Gastroesophageal sphincter (tissue), 3 donors: ENCODE measurements at regions not wholly inside any gene's neighbourhood (a gene's known extent, or its start where the extent isn't known, plus 50 kb on each side); places are given as distances from the start of the nearest gene placed in this dataset.

Experiments used
- POLR2AphosphoS5 ChIP-seq: sonication (generic); formaldehyde crosslinking; IDR thresholded peaks from one replicate; pipeline ENCODE4 v1.6.1; 2017; ENCODE audit warnings: antibody characterized with exemption
- TF ChIP-seq, protein P1 (sequence below), 4 experiments: fragments of 200-600 bp in 2 of 4; fragments of 450-650 bp in 2 of 4; sonication (generic) in 1 of 4; IDR thresholded peaks; one replicate each; pipeline ENCODE4 v1.5.1; 2017 to 2019; ENCODE audit warnings: antibody characterized with exemption in 4 of 4, mild to moderate bottlenecking in 2 of 4, moderate library complexity in 2 of 4

DNA sequence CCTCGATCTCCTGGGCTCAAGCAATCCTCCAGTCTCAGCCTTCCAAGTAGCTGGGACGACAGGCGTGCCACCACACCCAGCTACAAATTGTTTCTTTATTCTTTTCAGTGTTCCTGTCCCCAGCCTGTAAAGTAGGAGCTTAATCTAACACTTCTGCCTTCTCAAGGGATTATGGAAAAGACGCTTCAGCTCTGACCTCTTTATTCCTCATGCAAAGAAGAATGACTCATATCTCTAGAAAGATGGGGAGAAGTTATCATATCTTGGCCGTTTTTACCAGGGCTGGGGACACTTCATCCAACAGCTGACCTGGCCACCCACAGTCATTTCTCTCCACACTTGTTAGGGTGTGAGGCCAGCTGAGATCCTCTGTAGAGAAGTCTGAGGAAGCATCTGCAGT is 172.6 kb downstream of the HAPSTR1 start:
- TF ChIP-seq, protein P1, sequence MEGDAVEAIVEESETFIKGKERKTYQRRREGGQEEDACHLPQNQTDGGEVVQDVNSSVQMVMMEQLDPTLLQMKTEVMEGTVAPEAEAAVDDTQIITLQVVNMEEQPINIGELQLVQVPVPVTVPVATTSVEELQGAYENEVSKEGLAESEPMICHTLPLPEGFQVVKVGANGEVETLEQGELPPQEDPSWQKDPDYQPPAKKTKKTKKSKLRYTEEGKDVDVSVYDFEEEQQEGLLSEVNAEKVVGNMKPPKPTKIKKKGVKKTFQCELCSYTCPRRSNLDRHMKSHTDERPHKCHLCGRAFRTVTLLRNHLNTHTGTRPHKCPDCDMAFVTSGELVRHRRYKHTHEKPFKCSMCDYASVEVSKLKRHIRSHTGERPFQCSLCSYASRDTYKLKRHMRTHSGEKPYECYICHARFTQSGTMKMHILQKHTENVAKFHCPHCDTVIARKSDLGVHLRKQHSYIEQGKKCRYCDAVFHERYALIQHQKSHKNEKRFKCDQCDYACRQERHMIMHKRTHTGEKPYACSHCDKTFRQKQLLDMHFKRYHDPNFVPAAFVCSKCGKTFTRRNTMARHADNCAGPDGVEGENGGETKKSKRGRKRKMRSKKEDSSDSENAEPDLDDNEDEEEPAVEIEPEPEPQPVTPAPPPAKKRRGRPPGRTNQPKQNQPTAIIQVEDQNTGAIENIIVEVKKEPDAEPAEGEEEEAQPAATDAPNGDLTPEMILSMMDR (IDR thresholded peaks at IDR 0.05) = no peak
- TF ChIP-seq POLR2AphosphoS5 = no peak
